Lung (tissue), 11 donors: ENCODE measurements at regions not wholly inside any gene's neighbourhood (a gene's known extent, or its start where the extent isn't known, plus 50 kb on each side); places are given as distances from the start of the nearest gene placed in this dataset.

ENCODE experiments used
- ATAC-seq: fragments of 200-7000 bp; cut with Tn5 transposase; one replicate; pipeline ENCODE4 v1.9.1; 2020; ENCODE audit warnings: moderate number of reproducible peaks; ENCODE audit not compliant: insufficient read depth, low FRiP score
- DNase-seq, 3 donors: peaks; one replicate each; pipeline ENCODE4 v3.0.0-alpha.2; 2013 to 2017
- H3K27ac ChIP-seq, 2 donors: one replicate each; pipeline ENCODE4 v1.5.1; 2013; ENCODE audit warnings: mild to moderate bottlenecking in 2 of 2, moderate library complexity in 2 of 2, control low read depth in 1 of 2, inconsistent platforms in 1 of 2, low read depth in 1 of 2, low read length in 1 of 2
- H3K27me3 ChIP-seq, 3 donors: one replicate each; pipeline ENCODE4 v1.5.1; 2013; ENCODE audit warnings: low read length in 2 of 3; ENCODE audit not compliant: control insufficient read depth in 3 of 3, insufficient read depth in 3 of 3
- H3K36me3 ChIP-seq, 4 donors: one replicate each; pipeline ENCODE4 v1.5.1; 2013; ENCODE audit warnings: low read length in 4 of 4, mild to moderate bottlenecking in 1 of 4, moderate library complexity in 1 of 4; ENCODE audit not compliant: control insufficient read depth in 4 of 4, insufficient read depth in 4 of 4
- H3K4me1 ChIP-seq, 5 donors: one replicate each; pipeline ENCODE4 v1.5.1; 2013; ENCODE audit warnings: low read length in 5 of 5, mild to moderate bottlenecking in 2 of 5, moderate library complexity in 1 of 5; ENCODE audit not compliant: control insufficient read depth in 5 of 5, insufficient read depth in 5 of 5
- H3K4me3 ChIP-seq: one replicate; pipeline ENCODE4 v1.5.1; 2013; ENCODE audit warnings: mild to moderate bottlenecking, control low read depth, moderate library complexity
- H3K9ac ChIP-seq, 2 donors: one replicate each; pipeline ENCODE4 v1.5.1; 2013; ENCODE audit warnings: low read length in 2 of 2, control low read depth in 1 of 2; ENCODE audit not compliant: insufficient read depth in 1 of 2
- H3K9me3 ChIP-seq, 4 donors: one replicate each; pipeline ENCODE4 v1.5.1; 2013; ENCODE audit warnings: low read length in 3 of 4, mild to moderate bottlenecking in 1 of 4, moderate library complexity in 1 of 4; ENCODE audit not compliant: control insufficient read depth in 4 of 4, insufficient read depth in 3 of 4
- WGBS, 2 donors: extraction: QIAGEN DNeasy Blood & Tissue Kit; methylation state at CpG; one replicate each; pipeline ENCODE4 v1.1.7; 2013; 5-methylcytosine and 5-hydroxymethylcytosine counted together
- TF ChIP-seq, protein P1 (sequence below): IDR thresholded peaks from 2 replicates; pipeline ENCODE4 v1.5.1; 2012; ENCODE audit warnings: mild to moderate bottlenecking; ENCODE audit errors: control extremely low read depth, extremely low read depth
- donor health status: control.
- donor health status: control.
- donor health status: Bipolar disorder and iron deficiency.
- donor health status: healthy.
- donor health status: DM: yes; HTN: yes; CAD: no.

GRCh38 chr7:42483886-42484285 lies 246.9 kb upstream of the GLI3 start:
- Histone ChIP-seq H3K27me3 (no peaks in the 10 kb centered on the region), H3K4me3 (no peak overlapping the region), H3K36me3 (no peaks in the 10 kb centered on the region), H3K9ac (no peak overlapping the region), H3K9me3 (no peaks in the 10 kb centered on the region), H3K27ac (no peak overlapping the region), H3K4me1 (peaks cover 0 to 21% (median 0%) of the 10 kb centered on the region in 5 donors)
- 81 to 83% methylated on average over 4 of the region's 4 CpGs for WGBS, 2 donors
- DNase-seq, result no peak
- no peak for ATAC-seq
- TF ChIP-seq, protein P1, sequence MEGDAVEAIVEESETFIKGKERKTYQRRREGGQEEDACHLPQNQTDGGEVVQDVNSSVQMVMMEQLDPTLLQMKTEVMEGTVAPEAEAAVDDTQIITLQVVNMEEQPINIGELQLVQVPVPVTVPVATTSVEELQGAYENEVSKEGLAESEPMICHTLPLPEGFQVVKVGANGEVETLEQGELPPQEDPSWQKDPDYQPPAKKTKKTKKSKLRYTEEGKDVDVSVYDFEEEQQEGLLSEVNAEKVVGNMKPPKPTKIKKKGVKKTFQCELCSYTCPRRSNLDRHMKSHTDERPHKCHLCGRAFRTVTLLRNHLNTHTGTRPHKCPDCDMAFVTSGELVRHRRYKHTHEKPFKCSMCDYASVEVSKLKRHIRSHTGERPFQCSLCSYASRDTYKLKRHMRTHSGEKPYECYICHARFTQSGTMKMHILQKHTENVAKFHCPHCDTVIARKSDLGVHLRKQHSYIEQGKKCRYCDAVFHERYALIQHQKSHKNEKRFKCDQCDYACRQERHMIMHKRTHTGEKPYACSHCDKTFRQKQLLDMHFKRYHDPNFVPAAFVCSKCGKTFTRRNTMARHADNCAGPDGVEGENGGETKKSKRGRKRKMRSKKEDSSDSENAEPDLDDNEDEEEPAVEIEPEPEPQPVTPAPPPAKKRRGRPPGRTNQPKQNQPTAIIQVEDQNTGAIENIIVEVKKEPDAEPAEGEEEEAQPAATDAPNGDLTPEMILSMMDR, result no peak

DNA sequence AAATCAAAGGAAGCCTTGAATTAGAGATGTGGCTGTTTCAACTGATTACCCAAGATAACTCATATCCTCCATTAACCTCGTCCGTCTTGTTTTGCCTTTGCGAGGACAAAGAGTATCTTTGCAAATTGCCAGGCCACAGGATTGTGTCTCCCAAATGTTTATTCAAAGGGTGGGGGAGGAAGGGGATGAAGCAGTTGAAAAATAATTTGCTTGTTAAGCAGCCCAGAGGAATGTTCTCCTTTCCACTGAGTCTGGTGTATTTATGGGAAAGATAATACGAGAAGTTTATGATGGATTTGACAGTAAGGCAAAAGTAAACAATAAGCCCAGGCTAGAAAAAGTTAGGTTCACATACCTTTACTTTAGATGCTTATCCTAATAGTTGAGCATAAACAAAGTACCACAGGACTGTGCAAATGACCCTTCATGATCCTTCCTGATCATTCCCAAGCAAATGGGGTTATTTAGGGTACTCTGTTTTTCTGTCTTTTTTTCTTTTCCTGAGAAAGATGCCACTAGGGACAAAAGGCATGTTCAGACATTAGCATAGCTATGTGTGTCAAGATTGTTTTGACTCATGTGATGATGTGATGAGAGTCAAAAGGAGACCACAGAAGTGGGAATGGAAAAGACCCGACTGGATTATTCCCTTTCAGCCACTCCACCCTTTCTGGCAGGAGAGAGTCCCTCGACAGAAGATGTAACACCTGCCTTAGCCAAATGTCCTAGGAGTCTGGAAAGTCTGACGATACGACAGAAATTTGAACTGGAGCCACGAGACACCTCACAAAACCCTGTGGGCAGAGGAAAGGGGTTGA lies 243.0 kb upstream of the GLI3 start:
- Histone ChIP-seq H3K9me3 (no peaks in the 10 kb centered on the region), H3K4me3 (no peak overlapping the region), H3K9ac (no peak overlapping the region), H3K27ac (no peak overlapping the region), H3K27me3 (no peaks in the 10 kb centered on the region), H3K36me3 (no peaks in the 10 kb centered on the region), H3K4me1 (peaks cover 0 to 15% (median 0%) of the 10 kb centered on the region in 5 donors)
- TF ChIP-seq, protein P1, result no peak
- DNase-seq (peak in 2 of 3 donors; percentile 21 to 26), ATAC-seq (peak; percentile 39)
- 47 to 59% methylated on average over 9 of the region's 9 CpGs for WGBS, 2 donors

DNA sequence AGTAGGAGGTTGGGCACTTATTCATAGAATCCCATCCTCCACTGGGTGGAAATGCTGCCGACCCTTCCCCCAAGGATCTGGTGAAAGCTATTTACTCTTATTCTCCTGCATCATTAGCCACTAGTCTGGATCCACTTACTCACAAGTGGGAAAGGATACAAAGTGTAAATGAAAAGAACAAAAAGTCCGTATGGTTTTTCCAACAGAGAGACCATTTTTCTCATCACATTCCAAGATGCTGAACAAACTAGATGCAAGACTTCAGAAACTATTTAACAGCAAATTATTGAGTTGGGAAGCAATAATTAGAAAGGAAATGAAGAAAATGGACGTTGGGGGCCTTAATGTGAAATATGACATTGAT lies 242.4 kb upstream of the GLI3 start:
- WGBS, 2 donors, result 42 to 56% methylated on average over 3 of the region's 3 CpGs
- Histone ChIP-seq H3K4me1 (peaks cover 0 to 11% (median 0%) of the 10 kb centered on the region in 5 donors), H3K36me3 (no peaks in the 10 kb centered on the region), H3K27me3 (no peaks in the 10 kb centered on the region), H3K9ac (no peak overlapping the region), H3K9me3 (no peaks in the 10 kb centered on the region), H3K4me3 (no peak overlapping the region), H3K27ac (no peak overlapping the region)
- TF ChIP-seq, protein P1, result no peak
- ATAC-seq (no peak), DNase-seq (no peak)

DNA sequence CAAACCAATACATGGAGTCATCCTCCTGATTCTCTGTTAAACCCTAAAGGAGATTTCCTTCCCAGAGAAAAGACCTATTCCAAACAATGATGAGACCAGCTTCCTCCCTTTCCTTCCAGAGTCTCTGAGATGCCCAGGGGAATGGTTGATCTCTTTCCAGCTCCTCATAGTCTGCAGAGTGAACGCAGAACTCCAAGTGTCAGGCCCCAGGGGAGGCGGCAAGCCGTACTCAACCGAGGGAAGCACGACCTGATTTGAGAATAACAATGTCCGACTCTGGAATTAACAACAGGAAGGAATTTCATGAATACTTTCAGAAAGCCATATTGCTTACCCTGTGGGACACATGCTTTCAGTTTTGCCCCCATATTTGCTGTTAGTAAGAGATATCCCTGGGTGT lies 241.7 kb upstream of the GLI3 start:
- DNase-seq (no peak), ATAC-seq (no peak)
- Histone ChIP-seq H3K9ac (no peak overlapping the region), H3K27ac (no peak overlapping the region), H3K4me3 (no peak overlapping the region), H3K27me3 (no peaks in the 10 kb centered on the region), H3K9me3 (no peaks in the 10 kb centered on the region), H3K36me3 (no peaks in the 10 kb centered on the region), H3K4me1 (peaks cover 0 to 5% (median 0%) of the 10 kb centered on the region in 5 donors)
- 69 to 79% methylated on average over 6 of the region's 6 CpGs for WGBS, 2 donors
- TF ChIP-seq, protein P1, result no peak
